ENCODE measurements at regions not wholly inside any gene's neighbourhood (a gene's known extent, or its start where the extent isn't known, plus 50 kb on each side); places are given as distances from the start of the nearest gene placed in this dataset.

- no peak for TF ChIP-seq FOXA1 (IDR thresholded peaks at IDR 0.05)
- TF ChIP-seq BHLHE40 (IDR thresholded peaks at IDR 0.05; ENCODE audit: borderline replicate concordance): no peak
- no peak for TF ChIP-seq NFRKB (IDR thresholded peaks at IDR 0.05)
- TF ChIP-seq ELF4 (IDR thresholded peaks at IDR 0.05): no peak
- no peak for TF ChIP-seq HDGF (IDR thresholded peaks at IDR 0.05; ENCODE audit: borderline replicate concordance)
- TF ChIP-seq L3MBTL2 (conservative IDR thresholded peaks at IDR 0.05): no peak
- TF ChIP-seq ARNT (IDR thresholded peaks at IDR 0.05): no peak
- TF ChIP-seq TARDBP (IDR thresholded peaks at IDR 0.05): no peak
- no peak for TF ChIP-seq SUZ12 (IDR thresholded peaks at IDR 0.05)
- no peak for TF ChIP-seq FOXM1 (IDR thresholded peaks at IDR 0.05; ENCODE audit: borderline replicate concordance)
- TF ChIP-seq FOXK2 (IDR thresholded peaks at IDR 0.05): no peak
- TF ChIP-seq SP1 (IDR thresholded peaks at IDR 0.05): no peak
Measured at GRCh38 chr11:109696191-109696897, 274.4 kb downstream of the C11orf87 start.
